DND-41 (cell line): ENCODE measurements at regions not wholly inside any gene's neighbourhood (a gene's known extent, or its start where the extent isn't known, plus 50 kb on each side); places are given as distances from the start of the nearest gene placed in this dataset.

ENCODE experiments used
- EZH2 ChIP-seq: IDR thresholded peaks from 3 replicates; pipeline ENCODE4 v1.6.1; 2012; ENCODE audit warnings: borderline replicate concordance, low read depth, mild to moderate bottlenecking, moderate library complexity, low read length, inconsistent platforms; ENCODE audit not compliant: severe bottlenecking
- TF ChIP-seq, protein P1 (sequence below): IDR thresholded peaks from 2 replicates; pipeline ENCODE4 v1.5.1; 2012; ENCODE audit warnings: borderline replicate concordance, low read length, moderate library complexity, mild to moderate bottlenecking; ENCODE audit not compliant: poor library complexity, severe bottlenecking; ENCODE audit errors: extremely low read depth

DNA sequence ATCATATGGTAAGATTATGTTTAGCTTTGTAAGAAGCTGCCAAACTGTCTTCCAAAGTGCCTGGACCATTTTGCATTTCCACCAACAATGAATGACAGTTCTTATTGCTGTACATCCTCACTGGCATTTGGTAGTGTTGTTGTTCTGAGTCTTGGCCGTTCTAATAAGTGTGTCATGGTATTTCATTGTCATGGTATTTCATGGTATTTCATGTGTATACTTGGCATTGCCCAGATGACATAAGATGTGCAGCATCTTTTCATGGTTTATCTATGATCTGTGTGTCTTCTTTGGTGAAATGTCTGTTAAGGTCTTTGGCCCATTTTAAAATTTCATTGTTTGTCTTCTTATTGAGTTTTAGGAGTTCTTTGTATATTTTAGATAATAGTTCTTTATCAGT, 224.4 kb downstream of the BCAS1 start:
- TF ChIP-seq, protein P1, sequence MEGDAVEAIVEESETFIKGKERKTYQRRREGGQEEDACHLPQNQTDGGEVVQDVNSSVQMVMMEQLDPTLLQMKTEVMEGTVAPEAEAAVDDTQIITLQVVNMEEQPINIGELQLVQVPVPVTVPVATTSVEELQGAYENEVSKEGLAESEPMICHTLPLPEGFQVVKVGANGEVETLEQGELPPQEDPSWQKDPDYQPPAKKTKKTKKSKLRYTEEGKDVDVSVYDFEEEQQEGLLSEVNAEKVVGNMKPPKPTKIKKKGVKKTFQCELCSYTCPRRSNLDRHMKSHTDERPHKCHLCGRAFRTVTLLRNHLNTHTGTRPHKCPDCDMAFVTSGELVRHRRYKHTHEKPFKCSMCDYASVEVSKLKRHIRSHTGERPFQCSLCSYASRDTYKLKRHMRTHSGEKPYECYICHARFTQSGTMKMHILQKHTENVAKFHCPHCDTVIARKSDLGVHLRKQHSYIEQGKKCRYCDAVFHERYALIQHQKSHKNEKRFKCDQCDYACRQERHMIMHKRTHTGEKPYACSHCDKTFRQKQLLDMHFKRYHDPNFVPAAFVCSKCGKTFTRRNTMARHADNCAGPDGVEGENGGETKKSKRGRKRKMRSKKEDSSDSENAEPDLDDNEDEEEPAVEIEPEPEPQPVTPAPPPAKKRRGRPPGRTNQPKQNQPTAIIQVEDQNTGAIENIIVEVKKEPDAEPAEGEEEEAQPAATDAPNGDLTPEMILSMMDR, result no peak
- no peak for TF ChIP-seq EZH2
